Lower leg skin (tissue), 3 donors: ENCODE measurements at regions not wholly inside any gene's neighbourhood (a gene's known extent, or its start where the extent isn't known, plus 50 kb on each side); places are given as distances from the start of the nearest gene placed in this dataset.

ENCODE experiments used
- CTCF ChIP-seq, 3 donors: fragments of 450-650 bp; IDR thresholded peaks; one replicate each; pipeline ENCODE4 v1.5.1; 2016; ENCODE audit warnings: antibody characterized with exemption in 3 of 3, mild to moderate bottlenecking in 3 of 3, moderate library complexity in 2 of 3
- POLR2A ChIP-seq, 2 donors: fragments of 450-650 bp; IDR thresholded peaks; one replicate each; pipeline ENCODE4 v1.6.1; 2016 to 2017; ENCODE audit warnings: antibody characterized with exemption in 2 of 2, mild to moderate bottlenecking in 1 of 2, moderate library complexity in 1 of 2

DNA sequence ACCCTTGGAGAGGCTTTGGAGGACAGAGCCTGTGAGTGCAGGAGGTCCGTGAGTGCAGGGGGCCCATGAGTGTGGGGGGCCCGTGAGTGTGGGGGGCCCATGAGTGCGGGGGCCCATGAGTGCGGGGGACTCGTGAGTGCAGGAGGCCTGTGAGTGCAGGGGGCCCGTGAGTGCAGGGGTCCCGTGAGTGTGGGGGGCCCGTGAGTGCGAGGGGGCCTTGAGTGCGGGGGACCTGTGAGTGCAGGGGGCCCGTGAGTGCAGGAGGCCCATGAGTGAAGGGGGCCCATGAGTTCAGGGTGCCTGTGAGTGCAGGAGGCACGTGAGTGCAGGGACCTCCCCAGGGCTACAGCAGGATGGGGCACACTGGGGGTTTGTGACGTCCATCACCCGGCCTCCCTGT lies 108.3 kb upstream of the TTC34 start:
- TF ChIP-seq CTCF (IDR thresholded peaks at IDR 0.05) (no peak), POLR2A (IDR thresholded peaks at IDR 0.05) (no peak)
